ENCODE measurements at regions not wholly inside any gene's neighbourhood (a gene's known extent, or its start where the extent isn't known, plus 50 kb on each side); places are given as distances from the start of the nearest gene placed in this dataset.
"Not testable (repeated sequence)": the region's sequence is repeated elsewhere in the genome, so short reads cannot be mapped to it uniquely, and the experiment has no call there.

GRCh38 chr3:182138393-182138792, 426.7 kb downstream of the SOX2 start:
- no peak for DNase-seq (ENCODE audit: low read depth)

DNA sequence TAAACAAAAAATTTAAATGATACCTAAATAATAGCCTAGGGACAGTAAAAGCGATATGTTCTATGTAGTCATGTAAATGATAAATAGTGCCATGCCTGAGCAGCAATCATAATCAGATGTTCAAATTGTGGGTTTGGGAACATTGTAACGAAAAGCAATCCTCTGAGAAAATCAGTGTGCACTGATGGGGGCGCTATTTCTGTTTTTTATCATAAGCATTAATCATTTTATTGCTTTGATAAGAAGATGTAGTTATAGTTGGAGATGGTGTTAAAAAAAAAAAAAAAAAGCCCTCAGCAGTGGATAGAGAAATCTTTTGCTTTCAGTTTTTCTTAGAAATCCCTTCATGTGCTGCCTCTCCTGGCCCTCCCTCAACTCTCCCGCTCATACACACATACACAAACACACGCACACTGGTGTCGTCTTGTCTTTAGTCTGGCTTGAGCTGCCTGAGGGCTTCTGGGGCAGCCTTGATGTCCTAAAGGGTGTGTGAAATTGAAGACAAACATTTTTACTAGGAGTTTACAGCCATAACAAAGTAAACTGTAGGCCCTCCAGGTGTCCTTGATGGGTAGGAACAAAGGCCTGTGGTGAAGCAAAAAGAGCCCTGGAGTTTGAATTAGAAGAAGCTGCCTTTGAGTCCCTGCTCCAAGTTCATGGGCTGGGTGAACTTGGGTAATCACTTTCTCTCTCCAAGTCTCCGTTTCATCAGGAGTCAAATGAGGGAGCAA, 428.1 kb downstream of the SOX2 start:
- DNase-seq (ENCODE audit: low read depth): no peak

DNA sequence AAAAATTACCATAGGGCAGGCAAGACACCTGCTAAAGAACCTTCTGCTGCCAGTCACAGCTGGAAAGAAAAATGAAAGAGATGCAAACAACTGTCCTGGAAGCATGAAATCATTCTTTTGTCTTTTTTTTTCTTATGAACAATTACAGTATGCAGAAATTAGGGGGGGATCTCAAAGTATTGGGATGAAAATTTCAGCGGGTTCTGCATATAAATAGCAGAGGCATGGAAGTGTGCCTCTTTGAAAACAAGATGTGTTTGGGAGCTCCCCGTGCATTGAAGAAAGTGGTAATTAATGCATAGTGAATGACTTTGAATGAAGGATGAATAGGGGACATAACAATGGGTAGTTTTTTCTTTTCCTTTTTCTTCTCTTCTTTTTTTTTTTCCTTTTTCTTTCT, 431.2 kb downstream of the SOX2 start:
- DNase-seq (ENCODE audit: low read depth): no peak

GRCh38 chr3:182143903-182144302, 432.2 kb downstream of the SOX2 start:
- no peak for DNase-seq (ENCODE audit: low read depth)

GRCh38 chr3:182148360-182148759, 436.6 kb downstream of the SOX2 start:
- DNase-seq (ENCODE audit: low read depth): no peak

- no peak for DNase-seq (ENCODE audit: low read depth)
Measured at GRCh38 chr3:182149594-182149993, 437.9 kb downstream of the SOX2 start.

GRCh38 chr3:182156326-182156725, 444.6 kb downstream of the SOX2 start:
- not testable (repeated sequence) for DNase-seq (ENCODE audit: low read depth)

DNA sequence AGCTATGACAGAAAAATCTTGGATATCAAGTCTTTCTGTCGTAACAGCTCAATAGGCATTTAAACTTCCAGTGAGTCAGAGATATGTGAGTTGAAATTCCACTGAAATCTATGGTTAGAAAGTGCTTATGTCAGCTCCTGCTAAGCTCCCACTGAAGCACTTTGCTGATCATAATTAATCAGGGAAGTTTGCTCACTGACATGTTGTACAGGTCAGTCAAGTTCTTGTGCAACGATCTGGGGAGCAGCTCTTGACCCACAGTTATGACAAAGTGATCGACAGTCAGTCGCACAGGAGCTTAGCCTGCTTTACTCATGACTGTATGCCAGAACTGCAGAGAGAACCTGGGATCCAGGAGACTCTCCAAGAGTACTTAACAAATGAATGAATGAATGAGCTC, 453.5 kb downstream of the SOX2 start:
- no peak for DNase-seq (ENCODE audit: low read depth)

DNA sequence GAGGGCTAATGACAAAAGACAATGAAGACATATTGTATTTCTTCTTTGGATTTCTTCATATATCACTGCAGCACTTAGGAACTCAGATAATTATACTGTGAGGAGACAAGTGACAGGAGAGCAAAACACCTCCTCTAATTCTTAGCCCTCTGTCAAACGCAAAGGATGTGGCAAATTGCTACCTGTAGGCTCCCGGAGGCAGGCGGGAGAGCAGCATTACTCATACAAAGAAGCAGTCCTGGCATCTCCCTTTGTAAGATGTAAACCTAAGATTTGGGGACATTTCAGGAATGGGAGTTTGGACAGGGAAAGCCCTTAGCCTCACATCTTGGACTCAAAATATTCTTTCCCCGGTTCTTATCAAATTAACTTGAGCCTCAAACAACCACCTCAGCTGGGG, 460.8 kb downstream of the SOX2 start:
- no peak for DNase-seq (ENCODE audit: low read depth)

DNA sequence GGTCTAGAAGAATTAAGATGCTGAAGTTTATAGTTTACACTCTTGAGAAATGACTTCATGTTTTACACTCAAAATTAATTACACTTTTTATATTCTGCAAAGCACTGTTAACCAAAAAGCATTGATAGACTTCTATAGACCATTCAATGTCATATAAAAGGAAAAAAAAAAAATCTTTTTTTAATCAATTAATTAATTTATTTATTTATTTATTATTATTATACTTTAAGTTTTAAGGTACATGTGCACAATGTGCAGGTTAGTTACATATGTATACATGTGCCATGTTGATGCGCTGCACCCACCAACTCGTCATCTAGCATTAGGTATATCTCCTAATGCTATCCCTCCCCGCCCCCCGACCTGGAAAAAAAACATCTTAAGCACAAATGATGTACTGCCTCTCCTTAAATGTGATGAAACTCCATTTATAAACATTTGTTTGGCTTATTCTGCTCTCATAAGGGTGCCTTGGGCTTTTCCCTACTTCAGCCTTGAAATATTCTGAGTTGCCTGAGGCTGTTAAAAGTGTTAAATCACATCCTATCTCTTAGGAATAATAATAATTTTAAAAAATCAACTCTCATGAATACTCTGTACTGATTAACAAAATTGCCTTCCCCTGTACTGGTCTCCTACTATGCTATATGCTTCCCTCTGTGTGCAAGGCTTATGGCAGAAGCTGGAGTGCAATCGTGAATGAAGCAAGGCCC, 466.9 kb downstream of the SOX2 start:
- no peak for DNase-seq (ENCODE audit: low read depth)

GRCh38 chr3:182179631-182180030, 467.9 kb downstream of the SOX2 start:
- no peak for DNase-seq (ENCODE audit: low read depth)

DNA sequence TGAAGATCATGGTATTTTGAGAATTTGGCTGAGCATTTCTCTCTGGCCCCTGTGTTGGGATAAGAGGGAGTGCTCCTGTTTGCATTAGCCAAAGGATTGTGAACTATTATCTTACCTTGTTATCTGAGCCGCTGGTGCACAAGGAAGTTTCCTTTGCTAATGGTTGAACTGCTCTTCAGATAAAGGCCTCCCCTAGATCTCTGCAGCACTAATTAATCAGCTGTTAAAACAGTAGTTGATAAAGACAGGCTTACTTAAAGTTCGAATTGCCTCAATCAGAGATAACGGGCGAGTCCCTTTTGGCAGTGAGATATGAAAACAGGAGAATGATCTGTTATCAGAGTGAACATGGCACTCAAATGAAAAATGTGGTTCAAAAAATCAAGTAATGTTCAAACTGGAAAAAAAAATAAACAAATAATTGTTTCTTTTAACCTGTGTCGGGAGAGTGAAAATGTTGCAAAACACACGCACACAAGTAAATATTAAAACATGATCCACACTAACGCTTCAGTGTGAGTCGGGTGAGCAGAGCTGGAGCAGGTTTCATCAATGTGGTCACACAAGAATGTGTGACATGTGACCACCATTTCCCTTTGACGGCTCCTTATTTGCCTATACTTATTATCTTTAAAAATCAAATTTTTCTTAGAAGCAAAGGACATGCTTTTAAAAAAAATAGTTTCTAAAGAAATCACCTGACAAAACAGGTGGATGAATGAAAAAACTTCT, 469.1 kb downstream of the SOX2 start:
- no peak for DNase-seq (ENCODE audit: low read depth)

DNA sequence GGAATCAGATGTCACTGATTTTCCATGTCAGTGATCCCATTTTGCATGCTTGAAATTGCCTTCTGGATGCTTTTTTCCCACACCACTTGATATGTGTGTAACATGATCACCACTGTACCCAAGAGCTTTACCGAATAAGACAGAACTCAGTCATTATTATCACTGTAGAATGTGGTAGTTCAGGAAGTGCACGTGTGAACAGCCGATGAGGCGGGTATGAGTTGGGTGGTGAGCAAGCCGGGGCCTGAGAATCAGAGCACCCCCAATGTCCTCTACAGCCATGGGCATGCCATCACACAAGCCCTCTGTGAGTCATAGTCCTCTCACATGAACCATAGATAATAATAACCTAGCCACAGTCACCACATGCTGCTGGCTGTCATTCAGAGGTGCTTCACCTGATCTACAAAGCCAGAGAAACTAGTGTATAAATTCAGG, 470.8 kb downstream of the SOX2 start:
- no peak for DNase-seq (ENCODE audit: low read depth)

DNA sequence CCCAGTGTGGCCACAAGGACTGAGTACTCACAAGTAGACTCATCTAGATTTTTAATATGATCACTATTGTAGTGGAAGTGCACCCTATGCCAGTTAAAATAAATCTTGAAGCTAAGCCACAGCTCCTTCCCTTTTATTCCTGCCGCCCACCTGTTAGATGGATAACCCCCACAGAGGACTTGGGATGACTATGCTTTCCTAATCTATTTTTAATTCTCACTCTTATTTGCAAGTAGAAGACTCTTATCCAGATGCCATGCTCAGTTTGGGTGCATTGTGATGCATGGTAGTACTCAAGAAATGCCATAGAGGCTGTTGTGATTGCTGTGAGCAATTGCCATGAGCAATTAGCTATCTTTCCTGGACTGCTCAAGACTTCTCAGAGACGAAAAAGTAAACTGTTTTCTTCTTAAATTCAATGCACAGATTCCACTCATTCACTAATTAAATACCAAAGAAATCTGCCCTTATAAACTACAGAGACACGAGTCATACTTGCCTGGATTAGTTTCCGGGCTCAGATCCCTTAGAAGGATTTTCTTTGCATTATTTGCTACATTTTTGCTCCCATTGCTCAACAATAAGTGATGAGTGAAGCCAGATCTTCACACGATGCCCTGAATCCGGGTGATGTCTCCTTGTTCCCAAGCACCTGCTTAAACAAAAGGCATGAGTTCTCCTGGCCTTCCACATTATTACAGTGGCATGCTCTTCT, 472.1 kb downstream of the SOX2 start:
- no peak for DNase-seq (ENCODE audit: low read depth)

DNA sequence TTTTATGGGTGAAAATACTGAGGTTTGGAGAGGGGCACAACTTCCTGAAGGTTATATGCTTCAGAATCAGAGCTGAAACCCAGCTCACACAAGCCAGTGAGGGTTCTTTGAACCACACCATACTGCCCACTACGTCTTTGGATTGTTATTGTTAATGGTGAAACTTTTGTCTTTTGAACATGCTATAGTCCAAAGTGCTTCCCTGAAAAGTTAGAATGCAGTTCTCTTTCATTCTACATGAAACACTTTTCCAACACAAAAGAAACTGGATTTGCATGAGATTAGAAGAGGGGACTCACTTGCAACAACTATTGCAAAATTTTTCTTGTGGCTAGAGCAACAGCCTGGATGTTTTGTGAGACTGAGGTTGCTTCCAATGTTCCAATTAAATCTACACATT, 473.6 kb downstream of the SOX2 start:
- no peak for DNase-seq (ENCODE audit: low read depth)

DNA sequence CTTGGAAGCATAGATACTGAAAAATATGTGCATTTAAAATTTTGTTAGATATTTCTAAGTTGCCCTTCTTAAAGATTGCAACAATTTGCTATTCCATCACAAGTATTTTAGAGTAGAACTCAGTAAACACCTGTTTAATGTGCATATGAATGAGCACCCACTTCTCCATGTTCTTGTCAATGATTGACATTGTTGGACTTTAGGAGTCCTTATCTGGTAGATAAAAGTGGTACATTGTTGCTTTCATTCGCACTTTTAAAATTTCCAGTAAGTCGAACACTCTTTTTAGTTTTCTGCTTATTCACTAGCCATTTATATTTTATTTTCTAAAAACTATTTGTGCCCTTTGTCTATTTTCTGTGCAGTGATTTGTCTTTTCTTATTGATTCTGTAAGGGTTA, 478.3 kb downstream of the SOX2 start:
- DNase-seq (ENCODE audit: low read depth): no peak

DNA sequence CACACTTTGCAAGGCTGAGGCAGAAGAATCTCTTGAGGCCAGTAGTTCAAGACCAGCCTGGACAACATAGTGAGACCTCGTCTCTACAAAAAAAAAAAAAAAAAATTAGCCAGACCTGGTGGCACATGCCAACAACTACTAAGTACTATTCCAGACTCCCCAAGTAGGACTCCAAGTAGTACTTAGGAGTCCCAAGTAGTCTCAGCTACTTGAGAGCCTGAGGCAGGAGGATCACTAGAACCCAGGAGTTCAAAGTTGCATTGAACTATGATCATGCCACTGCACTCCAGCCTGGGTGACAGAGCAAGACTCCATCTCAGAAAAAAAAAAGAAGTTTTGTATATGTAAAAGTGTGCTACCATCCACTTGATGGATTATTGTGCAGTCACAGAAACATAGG, 486.6 kb downstream of the SOX2 start:
- no peak for DNase-seq (ENCODE audit: low read depth)

DNA sequence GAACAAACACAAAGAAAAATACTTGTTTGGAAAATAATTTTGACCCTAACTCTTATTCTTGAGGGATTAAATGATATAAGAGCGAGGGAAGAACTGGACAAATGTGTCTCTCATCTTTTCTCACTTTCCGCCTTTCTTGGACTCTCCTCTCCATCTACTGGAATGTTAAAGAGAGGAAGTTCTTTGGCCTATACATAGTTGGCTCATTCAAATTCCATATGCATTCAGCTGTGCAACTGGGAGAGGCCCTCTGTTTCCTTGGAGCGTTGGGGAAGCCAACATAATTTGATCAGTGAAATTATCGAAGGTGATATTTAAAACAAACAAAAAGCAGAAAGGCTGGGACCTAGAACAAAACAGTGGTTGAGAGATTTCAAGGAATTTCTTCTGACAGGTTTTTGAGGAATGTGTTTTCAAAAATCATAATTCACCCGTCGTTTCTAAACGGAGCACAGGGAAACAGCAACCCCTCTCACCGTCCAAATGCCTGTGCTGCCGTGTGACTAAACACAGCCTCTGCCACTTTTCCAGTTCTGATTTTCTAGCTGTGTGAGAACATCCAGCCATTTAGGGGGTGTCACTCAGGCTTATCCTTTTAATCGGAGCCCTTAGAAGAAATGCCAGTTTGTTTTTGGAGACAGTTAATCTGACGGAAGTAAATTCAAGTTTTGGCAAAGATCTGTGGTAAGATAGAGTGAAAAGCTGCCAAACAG, 489.9 kb downstream of the SOX2 start:
- no peak for DNase-seq (ENCODE audit: low read depth)

DNA sequence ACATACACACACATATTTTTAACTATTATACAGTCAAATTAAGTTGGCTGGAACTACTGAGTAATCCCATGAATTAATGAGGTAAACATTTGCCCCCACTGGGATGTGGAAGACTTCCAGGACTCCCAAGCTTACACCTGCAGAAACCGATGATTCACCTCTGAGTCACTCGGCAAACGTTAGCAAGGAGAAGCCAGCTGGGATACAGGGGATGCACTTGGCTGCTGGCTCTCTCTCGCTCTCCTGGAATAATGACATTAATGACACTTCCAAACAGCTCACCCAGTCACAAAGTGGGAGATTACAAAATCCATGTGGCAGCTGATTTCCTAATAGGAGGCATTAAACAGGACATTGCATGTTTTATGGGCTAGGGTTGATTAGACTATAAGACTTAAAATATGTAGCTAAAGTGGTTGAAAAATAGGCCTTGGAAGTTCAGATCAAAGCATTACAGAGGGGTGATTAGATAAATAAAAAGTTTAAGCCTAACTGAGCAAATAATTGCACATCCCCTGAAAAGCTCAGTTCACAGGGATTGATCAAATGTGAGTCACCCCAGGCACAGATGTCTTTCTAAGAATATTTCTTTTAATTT, 500.9 kb downstream of the SOX2 start:
- no peak for DNase-seq (ENCODE audit: low read depth)

- no peak for DNase-seq (ENCODE audit: low read depth)
Measured at GRCh38 chr3:182214416-182214815, 502.7 kb downstream of the SOX2 start.

GRCh38 chr3:182215881-182216280, 504.2 kb downstream of the SOX2 start:
- no peak for DNase-seq (ENCODE audit: low read depth)

All from activated T-helper 1 cell treated with Interleukin-2 at 50 U/mL for 16 hours (primary cell).